GDM1 (cell line): ENCODE measurements at regions not wholly inside any gene's neighbourhood (a gene's known extent, or its start where the extent isn't known, plus 50 kb on each side); places are given as distances from the start of the nearest gene placed in this dataset.
"Not testable (repeated sequence)": the region's sequence is repeated elsewhere in the genome, so short reads cannot be mapped to it uniquely, and the experiment has no call there.

Experiments used
- DNase-seq: peaks from one replicate; lab custom pipeline; 2025; lab: John Stamatoyannopoulos, UW

DNA sequence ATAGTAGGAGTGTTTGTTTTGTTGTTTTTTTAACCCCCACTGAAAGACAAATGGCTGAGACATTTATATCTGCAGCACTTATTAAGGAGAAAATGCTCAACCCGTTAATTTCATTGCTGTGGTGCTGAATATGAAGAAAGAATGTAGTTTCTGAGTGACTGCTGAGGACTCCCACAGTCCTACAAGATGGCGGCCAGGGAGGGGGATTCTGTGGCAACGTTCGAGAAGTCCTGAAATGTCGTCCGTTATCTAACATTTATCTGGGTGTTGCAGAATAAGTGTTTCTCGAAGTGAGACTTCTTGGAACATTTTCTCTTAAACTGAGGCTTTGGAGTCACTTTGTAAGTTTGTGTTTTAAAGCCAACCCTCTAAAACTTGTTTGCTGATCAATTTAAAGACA lies 530.4 kb downstream of the XYLT1 start:
- no peak for DNase-seq

- DNase-seq: not testable (repeated sequence)
Observed at GRCh38 chr16:16942849-16943248, 527.9 kb downstream of the XYLT1 start.

- DNase-seq: no peak
Observed at GRCh38 chr16:16945207-16945606, 525.6 kb downstream of the XYLT1 start.

- no peak for DNase-seq
Observed at GRCh38 chr16:16956376-16956775, 514.4 kb downstream of the XYLT1 start.

GRCh38 chr16:16960785-16961184 lies 510.0 kb downstream of the XYLT1 start:
- no peak for DNase-seq

GRCh38 chr16:16966439-16966838 lies 504.3 kb downstream of the XYLT1 start:
- no peak for DNase-seq

- DNase-seq: no peak
Observed at GRCh38 chr16:16971042-16971441, 499.7 kb downstream of the XYLT1 start.

GRCh38 chr16:16972831-16973230 lies 497.9 kb downstream of the XYLT1 start:
- DNase-seq: no peak

DNA sequence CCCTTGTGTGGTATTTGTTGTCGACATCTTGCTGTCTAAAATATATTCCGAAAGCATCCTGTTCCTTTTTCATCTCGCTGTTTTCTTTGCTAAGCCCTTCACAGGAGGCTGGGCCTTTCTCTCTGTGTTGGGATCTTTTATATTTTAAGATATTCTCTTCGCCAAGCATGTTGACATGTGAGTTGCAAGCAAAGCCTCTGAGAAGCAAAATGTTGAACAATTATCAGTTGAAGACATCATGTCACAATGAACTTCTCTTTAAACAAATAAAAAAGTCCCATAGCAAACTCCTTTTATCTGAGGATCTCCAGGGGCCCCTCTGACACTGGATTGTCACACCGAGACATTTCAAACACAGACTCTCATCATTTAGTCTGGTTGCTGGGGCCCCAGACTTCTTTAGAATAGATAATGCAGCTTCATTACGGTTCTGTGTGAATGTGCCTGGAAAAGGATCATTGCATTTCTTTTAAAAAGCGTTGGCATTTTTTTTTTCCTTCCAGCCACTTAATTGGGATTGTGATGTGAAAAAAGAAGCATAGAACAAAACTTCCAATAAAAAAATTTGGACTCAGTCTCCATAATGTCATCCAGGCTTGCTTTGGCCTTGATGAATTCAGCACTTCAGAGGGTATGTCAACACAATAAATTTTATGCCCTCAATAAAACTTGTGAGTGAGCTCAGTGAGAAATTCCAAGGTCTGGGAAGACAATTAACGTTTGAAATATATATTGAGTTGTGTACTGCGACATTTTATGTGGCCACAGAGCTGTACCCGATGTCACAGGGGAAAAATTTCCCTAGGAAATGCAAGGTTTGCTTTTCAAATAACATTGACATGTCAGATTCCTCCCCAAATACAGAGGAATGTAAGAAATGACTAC lies 496.8 kb downstream of the XYLT1 start:
- DNase-seq: no peak

DNA sequence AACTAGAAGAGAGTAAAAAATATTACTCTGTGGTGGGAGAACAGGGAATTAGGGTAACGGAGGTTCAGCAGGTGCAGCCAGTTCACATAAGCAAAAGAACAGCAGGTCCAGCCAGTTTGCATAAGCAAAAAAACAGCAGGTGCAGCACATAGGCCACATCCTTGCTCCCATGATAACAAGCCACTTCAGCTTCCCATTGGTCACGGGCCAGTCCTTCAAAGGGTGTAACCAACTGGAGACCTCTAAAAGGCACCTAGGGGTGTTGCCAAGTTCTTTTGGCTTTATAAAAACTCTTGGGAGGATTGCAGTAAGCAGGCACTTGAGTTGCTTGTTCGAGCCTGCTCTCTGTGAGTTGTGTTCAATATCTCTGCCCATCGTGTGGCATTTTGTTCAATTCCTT lies 488.1 kb downstream of the XYLT1 start:
- DNase-seq: no peak

GRCh38 chr16:16983582-16983981 lies 487.2 kb downstream of the XYLT1 start:
- no peak for DNase-seq

DNA sequence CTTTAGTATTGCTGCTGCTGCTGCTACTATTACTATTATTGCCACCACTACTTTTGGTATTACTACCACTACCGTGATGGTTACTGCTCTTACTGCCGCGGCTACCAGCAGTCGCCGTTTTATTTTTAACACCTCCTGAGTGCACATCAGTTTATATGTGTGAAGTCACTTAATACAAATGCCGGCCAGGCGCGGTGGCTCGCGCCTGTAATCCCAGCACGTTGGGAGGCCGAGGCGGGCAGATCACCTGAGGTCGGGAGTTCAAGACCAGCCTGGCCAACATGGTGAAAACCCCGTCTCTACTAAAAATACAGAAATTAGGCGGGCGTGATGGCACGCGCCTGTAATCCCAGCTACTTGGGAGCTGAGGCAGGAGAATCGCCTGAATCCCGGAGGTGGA lies 486.7 kb downstream of the XYLT1 start:
- not testable (repeated sequence) for DNase-seq

DNA sequence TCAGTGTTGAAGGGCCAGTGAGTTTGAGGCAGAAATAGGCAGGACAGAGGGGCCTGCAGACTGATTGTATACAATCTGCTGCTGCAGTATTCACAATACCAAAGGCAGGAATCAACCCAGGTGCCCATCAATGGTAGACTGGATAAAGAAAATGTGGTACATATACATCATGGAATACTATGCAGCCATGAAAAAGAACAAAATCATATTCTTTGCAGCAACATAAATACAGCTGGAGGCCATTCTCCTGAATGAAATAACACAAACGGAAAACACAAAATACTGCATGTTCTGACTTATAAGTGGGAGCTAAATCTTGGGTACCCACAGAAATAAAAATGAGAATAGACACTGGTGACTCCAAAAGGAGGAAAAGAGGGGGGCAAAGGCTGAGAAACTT lies 485.1 kb downstream of the XYLT1 start:
- no peak for DNase-seq

- no peak for DNase-seq
Observed at GRCh38 chr16:16988963-16989362, 481.8 kb downstream of the XYLT1 start.

DNA sequence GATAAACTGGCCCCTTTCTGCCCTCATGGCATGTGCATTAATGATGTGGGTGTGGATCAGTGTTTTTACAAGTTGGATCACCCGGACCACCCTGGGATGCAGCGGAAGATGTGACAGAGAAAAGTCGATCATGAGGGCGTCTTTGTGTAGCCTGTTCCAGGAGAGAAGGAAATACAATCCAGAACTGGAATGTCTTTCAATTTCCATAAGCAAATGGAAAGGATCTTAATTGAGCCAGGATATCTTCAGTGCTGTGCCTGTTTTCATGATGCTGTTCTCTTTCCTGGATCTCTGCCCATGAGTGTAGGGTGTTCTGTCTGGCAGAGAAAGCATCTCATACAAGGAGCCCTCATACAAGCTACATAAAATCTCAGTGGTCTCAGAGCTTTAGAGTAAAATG lies 481.4 kb downstream of the XYLT1 start:
- no peak for DNase-seq

GRCh38 chr16:16991711-16992110 lies 479.0 kb downstream of the XYLT1 start:
- no peak for DNase-seq

DNA sequence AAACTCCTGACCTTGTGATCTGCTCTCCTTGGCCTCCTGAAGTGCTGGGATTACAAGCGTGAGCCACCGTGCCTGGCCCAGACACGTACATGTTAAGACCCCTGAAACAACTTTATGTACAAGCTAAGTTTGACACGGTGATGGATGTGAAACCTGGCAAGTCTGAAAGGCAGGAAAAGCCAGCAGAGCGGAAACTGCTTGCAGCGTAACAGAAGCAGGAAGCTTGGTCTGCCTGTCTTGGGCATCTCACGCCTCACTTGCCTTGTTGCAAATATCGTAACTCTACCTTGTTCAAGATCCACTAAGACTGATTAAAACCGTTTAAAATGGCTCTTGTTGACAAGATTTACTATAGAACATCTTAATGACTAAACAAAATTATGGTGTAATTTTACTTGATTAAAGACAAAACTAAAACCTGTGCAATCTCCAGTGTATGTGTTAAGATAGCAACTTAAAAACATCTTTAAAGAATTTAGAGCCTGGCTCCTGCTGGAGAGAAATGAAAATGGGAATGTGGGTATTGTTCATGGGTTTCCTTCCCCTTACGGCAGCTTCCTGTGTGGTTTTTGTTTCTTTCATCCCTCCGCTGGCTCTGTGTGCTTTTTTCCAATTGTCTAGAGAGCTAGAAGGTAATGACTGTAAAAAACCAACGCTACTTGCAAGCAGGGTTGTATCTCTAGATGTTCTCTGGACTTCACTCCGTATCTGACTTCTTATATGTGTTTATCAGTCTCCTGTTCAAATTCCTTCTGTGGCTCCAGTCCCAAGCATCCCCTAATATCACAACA lies 477.6 kb downstream of the XYLT1 start:
- peak; percentile 12 for DNase-seq

GRCh38 chr16:16994831-16995230 lies 475.9 kb downstream of the XYLT1 start:
- DNase-seq: no peak

DNA sequence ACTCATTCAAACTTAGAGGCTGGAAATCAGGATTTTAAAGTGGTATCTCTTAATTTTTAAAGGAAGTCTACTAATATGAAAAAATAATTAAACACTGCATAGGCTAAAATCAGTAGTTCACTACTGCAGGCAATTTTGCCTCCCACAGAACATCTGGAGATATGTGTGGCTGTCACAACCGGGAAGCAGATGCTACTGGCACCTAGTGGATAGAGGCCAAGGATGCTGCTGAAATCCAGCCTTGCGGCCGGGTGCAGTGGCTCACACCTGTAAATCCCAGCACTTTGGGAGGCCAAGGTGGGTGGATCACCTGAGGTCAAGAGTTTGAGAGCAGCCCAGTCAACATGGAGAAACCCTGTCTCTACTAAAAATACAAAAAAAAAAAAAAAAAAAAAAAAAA lies 473.9 kb downstream of the XYLT1 start:
- DNase-seq: no peak

DNA sequence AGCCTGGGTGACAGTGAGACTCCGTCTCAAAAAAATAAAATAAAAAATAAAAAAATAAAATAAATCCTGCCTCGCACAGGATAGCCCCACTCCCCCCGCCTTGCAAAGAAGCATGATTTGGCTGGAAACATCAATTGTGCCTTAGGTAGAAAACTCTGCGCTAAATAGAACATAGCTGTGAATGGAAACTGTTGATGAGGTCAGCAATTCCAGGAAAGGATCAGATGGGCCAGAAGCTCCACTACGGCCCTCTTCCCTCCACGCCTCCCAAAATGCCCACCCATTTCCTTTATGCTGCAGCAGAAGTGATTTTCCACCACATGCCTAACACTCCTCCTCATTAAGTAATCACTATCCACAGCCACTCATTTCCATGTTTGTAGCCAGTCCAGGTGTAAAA lies 473.4 kb downstream of the XYLT1 start:
- DNase-seq: no peak

- DNase-seq: no peak
Observed at GRCh38 chr16:17001471-17001870, 469.3 kb downstream of the XYLT1 start.

- DNase-seq: no peak
Observed at GRCh38 chr16:17002565-17002964, 468.2 kb downstream of the XYLT1 start.

GRCh38 chr16:17005963-17006362 lies 464.8 kb downstream of the XYLT1 start:
- DNase-seq: not testable (repeated sequence)
